Activated naive CD4-positive, alpha-beta T cell treated with anti-CD3 and anti-CD28 coated beads for 36 hours (primary cell): ENCODE measurements at regions not wholly inside any gene's neighbourhood (a gene's known extent, or its start where the extent isn't known, plus 50 kb on each side); places are given as distances from the start of the nearest gene placed in this dataset.
"Not testable (repeated sequence)": the region's sequence is repeated elsewhere in the genome, so short reads cannot be mapped to it uniquely, and the experiment has no call there.

Source experiments
- CTCF ChIA-PET: fragments of 350-600 bp; sonication (Branson Sonifier 250); formaldehyde crosslinking; loops from one replicate; lab custom pipeline; 2021; ENCODE audit warnings: antibody characterized with exemption; lab: Charles Lee
- DNase-seq: peaks from one replicate; pipeline ENCODE4 v3.0.0-alpha.2; 2020
- H3K27ac Mint-ChIP-seq: one replicate; pipeline ENCODE4 v1.8.0; 2021; ENCODE audit warnings: mild to moderate bottlenecking, mixed read lengths
- H3K27me3 Mint-ChIP-seq: one replicate; pipeline ENCODE4 v1.8.0; 2021; ENCODE audit warnings: low read depth, mixed read lengths
- H3K36me3 Mint-ChIP-seq: one replicate; pipeline ENCODE4 v1.8.0; 2021; ENCODE audit warnings: low read depth, mixed read lengths
- H3K4me1 Mint-ChIP-seq: one replicate; pipeline ENCODE4 v1.8.0; 2021; ENCODE audit warnings: low read depth, mixed read lengths
- H3K4me3 Mint-ChIP-seq: one replicate; pipeline ENCODE4 v1.8.0; 2021; ENCODE audit warnings: mild to moderate bottlenecking, moderate library complexity, mixed read lengths
- H3K9me3 Mint-ChIP-seq: one replicate; pipeline ENCODE4 v1.8.0; 2021; ENCODE audit warnings: mixed read lengths
- intact Hi-C: fragments of 100-400 bp; cut with micrococcal nuclease; formaldehyde crosslinking; loops from one replicate; pipeline ENCODE4 v1.15.1; 2023

GRCh38 chr14:43360239-43360638 is 1146.8 kb downstream of the FSCB start:
- no peak for DNase-seq
- intact Hi-C loops = no loop called here
- no peaks in the 10 kb centered on the region for H3K36me3 Mint-ChIP-seq
- H3K27ac Mint-ChIP-seq = no peak overlapping the region
- H3K4me1 Mint-ChIP-seq = no peaks in the 10 kb centered on the region
- peaks cover 1% of the 10 kb centered on the region for H3K9me3 Mint-ChIP-seq
- H3K27me3 Mint-ChIP-seq = no peaks in the 10 kb centered on the region
- CTCF ChIA-PET = no interaction called here
- H3K4me3 Mint-ChIP-seq = no peak overlapping the region

DNA sequence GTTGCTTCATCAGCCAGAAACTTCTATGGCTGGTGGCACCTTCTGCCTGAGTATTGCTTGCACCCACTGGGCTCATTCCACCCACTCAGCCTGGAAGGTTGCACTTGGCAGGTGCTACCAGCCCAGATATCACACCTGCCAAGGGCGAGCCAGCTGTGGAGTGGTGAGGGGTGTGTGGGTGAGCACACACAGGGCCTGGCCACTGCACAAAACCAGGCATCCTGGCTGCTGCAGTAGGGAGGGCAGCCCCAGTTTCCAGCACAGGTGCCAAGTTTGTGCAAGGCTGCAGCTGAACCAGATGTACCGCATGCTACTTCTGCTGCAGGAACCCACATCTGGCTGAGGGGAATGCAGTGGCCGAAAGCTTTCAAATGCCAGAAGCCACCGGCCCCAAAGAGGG is 1147.8 kb downstream of the FSCB start:
- DNase-seq = no peak
- Mint-ChIP-seq H3K27ac (no peak overlapping the region), H3K4me3 (no peak overlapping the region), H3K9me3 (peaks cover 2% of the 10 kb centered on the region), H3K4me1 (no peaks in the 10 kb centered on the region), H3K27me3 (no peaks in the 10 kb centered on the region), H3K36me3 (no peaks in the 10 kb centered on the region)
- intact Hi-C loops = no loop called here
- CTCF ChIA-PET = no interaction called here

- intact Hi-C loops = no loop called here
- Mint-ChIP-seq H3K4me3 (no peak overlapping the region), H3K9me3 (peaks cover 3% of the 10 kb centered on the region), H3K4me1 (no peaks in the 10 kb centered on the region), H3K27ac (no peak overlapping the region), H3K36me3 (no peaks in the 10 kb centered on the region), H3K27me3 (no peaks in the 10 kb centered on the region)
- CTCF ChIA-PET = no interaction called here
- no peak for DNase-seq
Measured at GRCh38 chr14:43356979-43357545, 1150.0 kb downstream of the FSCB start.

- CTCF ChIA-PET = no interaction called here
- intact Hi-C loops = no loop called here
- H3K4me1 Mint-ChIP-seq = no peaks in the 10 kb centered on the region
- no peak overlapping the region for H3K4me3 Mint-ChIP-seq
- H3K27ac Mint-ChIP-seq = no peak overlapping the region
- DNase-seq = no peak
- no peaks in the 10 kb centered on the region for H3K27me3 Mint-ChIP-seq
- peaks cover 3% of the 10 kb centered on the region for H3K9me3 Mint-ChIP-seq
- no peaks in the 10 kb centered on the region for H3K36me3 Mint-ChIP-seq
Measured at GRCh38 chr14:43356382-43356781, 1150.7 kb downstream of the FSCB start.

- peaks cover 9% of the 10 kb centered on the region for H3K9me3 Mint-ChIP-seq
- H3K27ac Mint-ChIP-seq = no peak overlapping the region
- no peak for DNase-seq
- CTCF ChIA-PET = no interaction called here
- no peak overlapping the region for H3K4me3 Mint-ChIP-seq
- no peaks in the 10 kb centered on the region for H3K27me3 Mint-ChIP-seq
- no peaks in the 10 kb centered on the region for H3K4me1 Mint-ChIP-seq
- peaks cover 1% of the 10 kb centered on the region for H3K36me3 Mint-ChIP-seq
- intact Hi-C loops = no loop called here
Measured at GRCh38 chr14:43341921-43342320, 1165.2 kb downstream of the FSCB start.

DNA sequence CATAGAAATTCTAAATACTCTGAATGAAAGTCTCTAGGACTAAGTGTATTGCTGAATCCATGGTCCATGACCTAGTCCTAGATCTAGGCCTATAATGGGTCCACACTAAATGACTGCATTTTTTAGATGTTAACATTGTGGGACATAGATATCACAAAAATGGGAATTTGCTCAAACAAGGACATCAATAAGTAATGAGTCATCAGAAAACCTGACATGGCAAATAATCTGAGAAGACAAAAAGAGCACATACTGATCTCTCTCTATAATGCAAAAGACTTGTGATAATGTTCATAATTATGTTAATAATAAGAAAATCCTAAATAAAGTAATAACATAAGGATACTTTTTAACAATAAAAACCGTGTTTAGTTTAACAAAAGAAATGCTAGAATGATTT is 1168.4 kb downstream of the FSCB start:
- CTCF ChIA-PET = no interaction called here
- Mint-ChIP-seq H3K4me3 (no peak overlapping the region), H3K9me3 (peaks cover 3% of the 10 kb centered on the region), H3K36me3 (no peaks in the 10 kb centered on the region), H3K4me1 (no peaks in the 10 kb centered on the region), H3K27ac (no peak overlapping the region), H3K27me3 (no peaks in the 10 kb centered on the region)
- intact Hi-C loops = no loop called here
- no peak for DNase-seq

GRCh38 chr14:43336351-43336750 is 1170.7 kb downstream of the FSCB start:
- intact Hi-C loops = no loop called here
- DNase-seq = no peak
- Mint-ChIP-seq H3K9me3 (peaks cover 1% of the 10 kb centered on the region), H3K27ac (no peak overlapping the region), H3K4me3 (no peak overlapping the region), H3K4me1 (no peaks in the 10 kb centered on the region), H3K27me3 (no peaks in the 10 kb centered on the region), H3K36me3 (no peaks in the 10 kb centered on the region)
- CTCF ChIA-PET = no interaction called here

DNA sequence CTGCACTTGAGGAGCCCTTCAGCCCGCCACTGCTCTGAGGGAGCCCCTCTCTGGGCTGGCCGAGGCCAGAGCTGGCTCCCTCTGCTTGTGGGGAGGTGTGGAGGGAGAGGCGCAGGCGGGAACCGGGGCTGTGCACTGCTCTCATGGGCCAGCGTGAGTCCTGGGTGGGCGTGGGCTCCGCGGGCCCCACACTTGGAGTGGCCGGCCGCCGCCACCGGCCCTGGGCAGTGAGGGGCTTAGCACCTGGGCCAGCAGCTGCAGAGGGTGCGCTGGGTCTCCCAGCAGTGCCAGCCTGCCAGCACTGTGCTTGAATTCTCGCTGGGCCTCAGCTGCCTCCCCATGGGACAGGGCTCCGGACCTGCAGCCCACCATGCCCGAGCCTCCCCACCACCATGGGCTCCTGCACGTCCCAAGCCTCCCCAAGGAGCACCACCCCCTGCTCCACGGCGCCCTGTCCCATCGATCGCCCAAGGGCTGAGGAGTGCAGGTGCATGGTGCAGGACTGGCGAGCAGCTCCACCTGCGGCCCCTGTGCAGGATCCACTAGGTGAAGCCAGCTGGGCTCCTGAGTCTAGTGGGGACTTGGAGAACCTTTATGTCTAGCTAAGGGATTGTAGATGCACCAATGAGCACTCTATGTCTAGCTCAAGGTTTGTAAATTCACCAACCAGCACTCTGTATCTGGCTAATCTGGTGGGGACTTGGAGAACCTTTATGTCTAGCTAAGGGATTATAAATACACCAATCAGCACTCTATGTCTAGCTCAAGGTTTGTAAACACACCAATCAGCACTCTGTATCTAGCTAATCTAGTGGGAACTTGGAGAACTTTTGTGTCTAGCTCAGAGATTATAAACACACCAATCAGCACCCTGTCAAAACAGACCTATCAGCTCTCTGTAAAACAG is 1180.3 kb downstream of the FSCB start:
- H3K9me3 Mint-ChIP-seq, H3K27ac Mint-ChIP-seq, H3K4me1 Mint-ChIP-seq, DNase-seq, H3K36me3 Mint-ChIP-seq, H3K27me3 Mint-ChIP-seq, CTCF ChIA-PET, H3K4me3 Mint-ChIP-seq, intact Hi-C loops: not testable (repeated sequence)

DNA sequence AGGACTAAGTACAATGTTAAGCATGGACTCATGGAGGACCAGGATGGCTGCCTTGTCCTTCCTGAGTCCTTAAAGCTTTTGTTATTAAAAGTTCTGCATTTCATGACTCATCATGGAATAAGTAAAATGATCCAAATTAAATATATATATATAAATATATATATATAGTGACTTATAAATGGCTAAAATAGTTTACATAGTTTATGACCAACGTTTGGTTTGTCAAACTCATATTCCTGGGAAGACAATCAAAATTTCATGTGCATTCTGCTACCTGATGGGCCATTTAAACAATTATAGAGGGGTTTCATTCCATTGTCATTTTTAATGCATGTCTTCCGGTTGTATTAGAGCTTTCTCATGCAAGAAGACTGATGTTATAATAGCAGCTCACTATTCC is 1190.7 kb downstream of the FSCB start:
- no peak overlapping the region for H3K4me3 Mint-ChIP-seq
- CTCF ChIA-PET = no interaction called here
- H3K27ac Mint-ChIP-seq = no peak overlapping the region
- no peak for DNase-seq
- intact Hi-C loops = no loop called here
- no peaks in the 10 kb centered on the region for H3K27me3 Mint-ChIP-seq
- H3K36me3 Mint-ChIP-seq = no peaks in the 10 kb centered on the region
- H3K9me3 Mint-ChIP-seq = peaks cover 7% of the 10 kb centered on the region
- no peaks in the 10 kb centered on the region for H3K4me1 Mint-ChIP-seq

DNA sequence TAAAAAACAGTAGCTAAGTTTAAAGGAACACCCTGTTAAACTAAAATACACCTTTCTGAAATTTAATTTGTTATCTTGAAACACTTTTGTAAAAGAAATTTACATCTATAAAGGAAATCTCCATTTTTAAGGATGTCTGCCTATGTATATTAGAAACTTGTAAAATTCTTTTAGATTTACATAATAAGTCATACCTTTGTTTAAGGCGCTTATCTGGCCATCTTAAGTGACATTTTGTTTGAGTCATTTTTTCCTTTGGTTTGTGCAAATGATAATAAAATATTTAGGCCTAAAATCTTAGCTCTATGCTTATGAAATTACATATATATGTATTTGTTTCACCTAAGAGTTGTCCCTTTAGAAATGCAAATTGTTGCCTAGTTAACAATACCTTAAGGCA is 1193.4 kb downstream of the FSCB start:
- H3K36me3 Mint-ChIP-seq = no peaks in the 10 kb centered on the region
- DNase-seq = no peak

DNA sequence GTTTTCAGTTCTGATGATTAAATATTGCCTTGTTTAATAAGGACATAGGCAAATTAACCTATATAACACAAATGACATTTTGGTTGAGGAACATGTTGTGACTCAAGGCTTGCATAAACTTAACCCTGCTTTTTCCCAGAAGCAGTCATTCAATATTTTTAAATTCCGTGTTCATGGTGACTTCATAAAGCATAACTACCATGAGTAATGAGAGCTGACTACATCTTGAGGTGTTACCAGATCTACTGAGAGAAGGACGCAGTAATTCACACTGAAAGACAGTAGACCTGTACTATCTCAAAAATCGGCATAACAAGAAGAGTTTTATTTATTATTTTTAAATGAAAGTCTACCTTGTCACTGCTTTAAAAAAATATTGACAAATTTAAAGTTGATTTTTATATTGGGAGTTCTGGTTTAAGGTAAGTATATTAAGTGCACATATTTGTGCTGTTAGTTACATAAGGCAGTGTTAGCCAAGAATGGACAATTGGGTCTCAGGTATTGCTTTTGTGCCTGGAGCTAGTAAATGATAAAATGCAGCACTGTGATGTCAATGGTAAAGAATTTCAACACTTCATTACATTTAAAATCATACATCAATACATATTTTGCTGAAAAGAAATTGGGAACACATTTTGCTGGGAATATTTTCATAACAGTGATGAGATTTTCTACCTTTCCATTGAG is 1198.5 kb downstream of the FSCB start:
- Mint-ChIP-seq H3K9me3 (peaks cover 9% of the 10 kb centered on the region), H3K27ac (no peak overlapping the region), H3K27me3 (no peaks in the 10 kb centered on the region), H3K36me3 (no peaks in the 10 kb centered on the region), H3K4me3 (no peak overlapping the region), H3K4me1 (no peaks in the 10 kb centered on the region)
- no peak for DNase-seq
- CTCF ChIA-PET = no interaction called here
- intact Hi-C loops = loop anchor here (5.0 kb wide), 1 partner anchor 1126 kb away; no protein-coding TSS in a partner anchor

More for the DNA sequence above, 1193.4 kb downstream of the FSCB start:
- H3K27ac Mint-ChIP-seq = no peak overlapping the region
- no peak overlapping the region for H3K4me3 Mint-ChIP-seq
- peaks cover 7% of the 10 kb centered on the region for H3K9me3 Mint-ChIP-seq
- CTCF ChIA-PET = no interaction called here
- H3K4me1 Mint-ChIP-seq = no peaks in the 10 kb centered on the region
- no peaks in the 10 kb centered on the region for H3K27me3 Mint-ChIP-seq
- intact Hi-C loops = no loop called here

GRCh38 chr14:43307836-43308235 is 1199.2 kb downstream of the FSCB start:
- Mint-ChIP-seq H3K9me3 (peaks cover 7% of the 10 kb centered on the region), H3K27ac (no peak overlapping the region), H3K4me3 (no peak overlapping the region), H3K27me3 (no peaks in the 10 kb centered on the region), H3K4me1 (no peaks in the 10 kb centered on the region), H3K36me3 (no peaks in the 10 kb centered on the region)
- intact Hi-C loops = loop anchor here (5.0 kb wide), 1 partner anchor 1126 kb away; no protein-coding TSS in a partner anchor
- DNase-seq = no peak
- CTCF ChIA-PET = no interaction called here
